Stimulated activated CD8-positive, alpha-beta memory T cell treated with anti-CD3 and anti-CD28 coated beads, Interleukin-7, amount 100 ng/mL, for 48 hours (primary cell): ENCODE measurements at regions not wholly inside any gene's neighbourhood (a gene's known extent, or its start where the extent isn't known, plus 50 kb on each side); places are given as distances from the start of the nearest gene placed in this dataset.

Source experiments
- DNase-seq, 2 donors: peaks; one replicate each; pipeline ENCODE4 v3.0.0-alpha.2; 2020; ENCODE audit warnings: low read depth in 1 of 2; ENCODE audit errors: extremely low read depth in 1 of 2

- DNase-seq = no peak
These were observed 568.8 kb upstream of the ZEB2 start for GRCh38 chr2:145088756-145089155.

DNA sequence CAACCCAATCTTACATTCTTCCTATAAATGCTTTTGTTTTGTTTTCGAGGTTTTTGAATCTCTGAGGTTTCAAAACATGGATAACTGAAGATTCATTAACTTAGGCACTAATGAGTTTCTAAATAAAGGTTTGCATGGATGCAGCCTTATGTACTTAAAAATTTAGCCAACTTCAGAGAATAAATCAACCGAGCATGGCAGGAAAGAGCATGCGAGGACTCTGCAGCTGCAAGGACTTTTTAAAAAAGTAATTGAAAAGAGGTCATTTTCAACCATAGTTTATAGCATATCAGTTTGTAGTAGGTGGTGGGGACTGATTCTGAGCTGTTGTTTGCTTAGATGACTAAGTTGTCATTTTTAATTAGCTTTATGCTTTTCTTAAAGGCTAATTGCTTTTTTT, 567.0 kb upstream of the ZEB2 start:
- DNase-seq = no peak

- DNase-seq = no peak
These were observed 565.7 kb upstream of the ZEB2 start for GRCh38 chr2:145085612-145086011.

DNA sequence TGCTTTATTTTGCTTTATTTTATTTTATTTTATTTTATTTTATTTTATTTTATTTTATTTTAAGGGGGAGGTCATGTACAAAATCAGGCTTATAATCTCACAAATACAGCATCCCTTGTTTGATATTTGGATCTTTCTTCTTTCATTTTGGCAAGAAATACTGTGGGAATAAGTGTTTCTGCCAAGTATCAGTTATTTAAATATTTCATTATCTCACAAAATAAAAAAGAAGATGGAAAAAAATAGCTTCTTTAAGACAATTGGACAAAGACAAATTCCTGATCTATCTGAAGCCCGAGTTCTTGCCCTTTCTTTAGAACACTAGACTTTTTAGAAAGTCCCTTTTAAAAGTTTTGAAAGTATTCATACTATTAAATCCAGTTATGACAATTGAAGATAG, 560.5 kb upstream of the ZEB2 start:
- no peak for DNase-seq

DNA sequence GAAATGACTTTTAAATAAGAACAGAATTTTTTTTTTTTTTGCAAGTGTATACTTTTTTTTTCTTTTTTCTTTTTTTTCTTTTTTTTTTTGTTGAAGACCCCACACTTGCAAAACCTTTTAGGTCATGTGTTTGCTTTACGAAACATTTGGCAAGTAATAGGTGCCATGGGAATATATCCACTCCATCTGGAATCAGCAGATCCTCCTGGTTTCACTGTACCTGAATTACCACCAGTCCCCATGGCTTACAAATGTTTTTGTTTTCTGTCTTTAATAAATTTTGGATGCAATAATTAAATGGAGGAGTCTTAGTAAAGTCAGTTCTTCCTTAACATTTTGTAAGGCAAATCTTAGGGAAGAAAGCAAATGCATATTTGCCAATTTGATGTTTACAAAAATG, 559.7 kb upstream of the ZEB2 start:
- no peak for DNase-seq

DNA sequence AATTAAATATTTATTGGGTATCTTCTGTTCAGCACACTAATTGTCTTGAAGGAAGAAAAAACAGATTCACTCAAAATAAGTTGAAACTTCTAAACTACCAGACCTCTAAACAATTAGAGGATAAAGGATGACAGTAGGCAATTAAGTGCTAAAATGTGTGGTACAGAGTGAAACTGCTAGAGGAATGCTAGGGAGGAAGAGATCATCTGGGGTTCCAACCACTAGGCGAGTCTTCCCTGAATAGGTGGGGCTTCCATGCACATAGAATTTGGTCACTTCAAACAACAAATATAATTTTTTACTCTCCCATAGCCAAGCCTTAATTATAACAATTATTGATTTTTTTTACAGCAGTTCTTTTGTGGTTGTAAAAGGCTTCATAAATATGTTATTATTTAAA, 559.0 kb upstream of the ZEB2 start:
- no peak for DNase-seq

DNA sequence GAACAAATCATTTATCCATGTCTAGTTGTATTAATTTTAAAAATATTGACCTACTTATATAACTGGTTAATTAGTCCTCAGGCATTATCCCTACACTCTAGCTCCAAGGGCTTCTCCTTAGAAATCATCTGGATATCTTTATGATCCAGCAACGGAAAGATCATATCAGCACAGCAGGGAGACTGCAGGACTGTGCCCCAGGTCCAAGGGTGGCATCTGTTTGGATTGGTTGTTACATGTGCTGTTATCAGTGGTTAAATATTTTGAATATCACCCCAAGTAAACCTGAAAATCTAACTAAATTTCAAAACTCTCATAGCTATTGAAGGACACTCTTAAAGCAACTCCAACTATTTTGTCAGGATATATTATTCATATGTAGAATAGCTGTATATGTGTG, 556.2 kb upstream of the ZEB2 start:
- no peak for DNase-seq

DNA sequence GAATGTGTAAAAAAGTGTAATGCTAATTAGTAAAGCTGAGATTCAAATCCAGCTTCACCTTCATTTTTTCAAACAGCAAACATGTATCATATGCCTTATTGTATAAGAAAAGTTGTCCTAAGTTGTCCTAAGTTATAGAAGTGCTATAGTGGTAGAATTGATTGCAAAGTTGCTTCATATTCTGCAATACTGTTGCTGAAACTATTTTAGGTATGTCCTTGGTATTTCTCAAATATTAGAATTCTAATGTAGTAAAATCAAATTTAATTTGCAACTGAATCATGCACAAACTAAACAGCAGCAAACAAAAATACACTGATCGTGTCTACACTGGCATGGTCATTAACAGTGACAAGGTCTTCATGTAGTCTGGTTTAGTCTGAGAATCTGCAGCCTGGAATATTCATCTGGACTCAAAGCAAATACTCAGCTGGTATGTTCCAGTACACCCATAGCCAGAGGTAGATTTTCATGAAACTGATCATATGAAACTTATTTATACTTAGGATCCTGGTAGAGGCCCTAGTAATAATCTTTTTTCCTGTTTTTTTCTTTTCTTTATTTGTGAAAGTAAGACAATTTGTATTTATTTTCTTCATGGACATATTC, 555.6 kb upstream of the ZEB2 start:
- DNase-seq = no peak

GRCh38 chr2:145070703-145071102, 550.8 kb upstream of the ZEB2 start:
- no peak for DNase-seq

DNA sequence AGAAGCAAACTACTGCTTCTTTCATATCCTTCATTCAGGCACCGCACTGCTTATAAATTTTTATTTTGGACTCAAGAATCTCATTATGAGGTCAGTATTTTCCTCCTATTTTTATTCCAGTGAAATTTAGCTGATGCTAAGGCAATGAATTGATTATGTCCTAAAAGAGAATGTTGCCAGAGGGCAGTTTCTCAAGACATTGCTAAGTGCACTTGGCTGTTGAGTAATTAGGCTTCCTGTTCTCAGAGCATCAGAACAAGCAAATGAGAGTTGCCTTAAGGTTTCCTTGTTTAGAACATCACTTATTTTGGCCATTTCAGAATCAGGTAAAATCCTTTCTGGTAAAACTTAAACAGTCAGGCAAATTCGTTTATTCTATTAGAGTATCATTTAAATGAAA, 548.6 kb upstream of the ZEB2 start:
- no peak for DNase-seq

- DNase-seq = no peak
These were observed 547.7 kb upstream of the ZEB2 start for GRCh38 chr2:145067549-145068030.

GRCh38 chr2:145066856-145067548, 547.1 kb upstream of the ZEB2 start:
- no peak for DNase-seq

- DNase-seq = no peak
These were observed 546.3 kb upstream of the ZEB2 start for GRCh38 chr2:145066151-145066661.

- DNase-seq = no peak
These were observed 545.4 kb upstream of the ZEB2 start for GRCh38 chr2:145065342-145065741.

DNA sequence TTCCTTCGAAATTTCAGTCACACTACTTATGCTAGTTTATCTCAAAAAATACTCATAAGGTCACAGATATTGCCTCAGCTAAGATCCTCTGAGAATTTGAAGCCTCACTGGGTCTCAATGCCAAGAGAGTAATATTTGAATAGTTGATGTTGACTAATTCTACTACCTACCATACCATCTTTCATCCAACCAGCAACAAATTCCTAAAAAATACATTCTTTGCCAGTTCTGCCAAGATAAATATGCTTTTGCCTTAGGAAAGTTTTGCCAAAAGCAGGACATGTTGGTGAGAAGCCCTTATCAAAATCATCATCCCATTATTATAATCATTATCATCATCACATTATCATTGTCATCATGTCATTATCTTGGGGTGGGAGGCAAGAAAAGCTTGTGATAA, 544.6 kb upstream of the ZEB2 start:
- no peak for DNase-seq

DNA sequence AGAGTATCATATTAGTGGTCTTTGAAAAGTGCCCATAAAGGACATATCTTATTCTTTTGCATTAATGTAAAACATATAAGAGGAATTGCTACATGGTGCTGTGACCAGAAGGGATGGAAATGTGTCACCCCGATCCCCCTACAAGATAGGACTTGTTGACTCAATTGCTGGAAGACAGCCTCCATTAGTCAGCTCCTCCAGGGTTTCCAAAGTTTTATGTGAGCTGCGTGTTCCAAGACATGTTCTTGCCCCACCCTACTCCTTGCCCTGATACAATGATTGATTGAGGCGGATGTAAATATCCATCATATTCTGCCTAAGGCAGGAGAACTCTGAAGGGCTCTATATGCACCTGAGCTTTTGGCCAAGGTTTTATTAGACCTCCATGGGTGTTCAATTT, 541.0 kb upstream of the ZEB2 start:
- no peak for DNase-seq

DNA sequence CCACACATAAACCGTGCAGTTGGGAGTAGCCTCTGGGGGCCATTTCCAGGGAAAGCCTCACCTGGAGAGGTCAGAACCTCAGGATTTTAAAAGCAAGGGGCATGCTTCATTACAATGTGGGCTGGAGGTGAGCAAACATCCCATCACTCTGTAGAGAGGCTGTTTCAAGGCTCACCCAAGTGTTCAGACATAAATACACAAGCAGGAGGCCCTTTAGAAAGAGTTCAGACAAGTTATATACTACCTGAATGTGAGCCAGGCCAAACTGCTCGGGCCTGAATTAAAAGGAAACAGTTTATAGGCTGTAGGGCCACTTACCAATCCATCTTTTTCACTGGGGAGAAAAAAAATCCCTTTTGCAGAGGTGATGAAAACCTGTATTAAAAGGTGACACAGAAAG, 540.0 kb upstream of the ZEB2 start:
- no peak for DNase-seq

- no peak for DNase-seq
These were observed 539.4 kb upstream of the ZEB2 start for GRCh38 chr2:145059343-145059742.

GRCh38 chr2:145058457-145058856, 538.5 kb upstream of the ZEB2 start:
- no peak for DNase-seq

- no peak for DNase-seq
These were observed 535.7 kb upstream of the ZEB2 start for GRCh38 chr2:145055651-145056050.

- DNase-seq = no peak
These were observed 530.2 kb upstream of the ZEB2 start for GRCh38 chr2:145050134-145050533.

DNA sequence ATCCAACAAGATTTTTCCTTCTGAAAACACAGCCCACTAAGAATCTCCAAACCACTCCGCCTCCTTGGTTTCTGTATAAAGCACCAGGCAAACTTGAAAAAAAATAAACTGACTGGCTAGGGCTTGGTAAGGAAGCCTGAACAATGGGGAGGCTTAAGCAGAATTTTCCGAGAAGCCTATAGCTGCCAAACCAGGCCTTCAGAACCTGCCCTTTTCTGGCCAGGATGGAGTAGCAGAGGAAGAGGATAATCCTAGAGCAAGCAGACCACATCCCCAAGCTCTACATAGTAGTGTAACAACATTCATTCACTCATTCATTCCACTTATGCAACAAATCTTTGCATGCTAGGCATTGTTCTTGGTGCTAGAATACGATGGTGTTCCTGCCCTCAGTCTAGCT, 529.6 kb upstream of the ZEB2 start:
- no peak for DNase-seq

GRCh38 chr2:145047554-145047953, 527.6 kb upstream of the ZEB2 start:
- no peak for DNase-seq
